ENCODE measurements at regions not wholly inside any gene's neighbourhood (a gene's known extent, or its start where the extent isn't known, plus 50 kb on each side); places are given as distances from the start of the nearest gene placed in this dataset.

DNA sequence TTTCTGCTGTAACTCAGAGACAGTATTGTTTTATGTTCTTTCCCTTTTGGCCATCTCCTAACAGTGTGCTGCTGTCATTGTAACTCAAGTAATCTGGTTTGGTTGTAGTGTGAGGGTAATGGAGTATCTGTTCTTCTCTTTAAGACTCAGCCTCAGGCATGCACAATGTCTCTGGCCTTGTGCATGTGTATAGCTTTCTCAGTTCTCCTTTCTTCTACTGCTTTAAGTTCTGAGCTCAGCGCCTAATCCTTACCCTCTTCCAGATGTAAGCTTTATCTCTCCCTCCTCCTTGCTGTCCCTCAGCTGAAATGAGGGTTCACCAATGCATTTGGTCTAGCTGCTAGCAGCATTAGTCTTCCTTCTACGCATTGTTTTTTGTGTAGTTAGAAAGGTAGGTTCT lies 1420.4 kb upstream of the PRMT6 start:
- no peak for TF ChIP-seq CTCF (conservative IDR thresholded peaks at IDR 0.05; ENCODE audit: low read depth, low read length)
- TF ChIP-seq EZH2 (IDR thresholded peaks at IDR 0.05; ENCODE audit: borderline replicate concordance, low read depth, low read length, poor library complexity, severe bottlenecking) = no peak

Measured in A673 (cell line).